ENCODE measurements at regions not wholly inside any gene's neighbourhood (a gene's known extent, or its start where the extent isn't known, plus 50 kb on each side); places are given as distances from the start of the nearest gene placed in this dataset.

- TF ChIP-seq POLR2A (IDR thresholded peaks at IDR 0.05) = no peak
- TF ChIP-seq, protein P1, sequence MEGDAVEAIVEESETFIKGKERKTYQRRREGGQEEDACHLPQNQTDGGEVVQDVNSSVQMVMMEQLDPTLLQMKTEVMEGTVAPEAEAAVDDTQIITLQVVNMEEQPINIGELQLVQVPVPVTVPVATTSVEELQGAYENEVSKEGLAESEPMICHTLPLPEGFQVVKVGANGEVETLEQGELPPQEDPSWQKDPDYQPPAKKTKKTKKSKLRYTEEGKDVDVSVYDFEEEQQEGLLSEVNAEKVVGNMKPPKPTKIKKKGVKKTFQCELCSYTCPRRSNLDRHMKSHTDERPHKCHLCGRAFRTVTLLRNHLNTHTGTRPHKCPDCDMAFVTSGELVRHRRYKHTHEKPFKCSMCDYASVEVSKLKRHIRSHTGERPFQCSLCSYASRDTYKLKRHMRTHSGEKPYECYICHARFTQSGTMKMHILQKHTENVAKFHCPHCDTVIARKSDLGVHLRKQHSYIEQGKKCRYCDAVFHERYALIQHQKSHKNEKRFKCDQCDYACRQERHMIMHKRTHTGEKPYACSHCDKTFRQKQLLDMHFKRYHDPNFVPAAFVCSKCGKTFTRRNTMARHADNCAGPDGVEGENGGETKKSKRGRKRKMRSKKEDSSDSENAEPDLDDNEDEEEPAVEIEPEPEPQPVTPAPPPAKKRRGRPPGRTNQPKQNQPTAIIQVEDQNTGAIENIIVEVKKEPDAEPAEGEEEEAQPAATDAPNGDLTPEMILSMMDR (IDR thresholded peaks at IDR 0.05) = no peak
Observed at GRCh38 chrX:34528081-34528480, 129.0 kb downstream of the TMEM47 start.

Measured in right lobe of liver (tissue), 4 donors.